HG02571 (cell line): ENCODE measurements at regions not wholly inside any gene's neighbourhood (a gene's known extent, or its start where the extent isn't known, plus 50 kb on each side); places are given as distances from the start of the nearest gene placed in this dataset.
"Not testable (repeated sequence)": the region's sequence is repeated elsewhere in the genome, so short reads cannot be mapped to it uniquely, and the experiment has no call there.

Source experiments
- ATAC-seq: cut with Tn5 transposase; IDR thresholded peaks from one replicate; pipeline ENCODE4 v1.9.1; 2021; ENCODE audit warnings: mild to moderate bottlenecking, moderate library complexity; ENCODE audit not compliant: unreplicated experiment

GRCh38 chr7:46606761-46607160, 685.7 kb upstream of the IGFBP3 start:
- ATAC-seq, result no peak

GRCh38 chr7:46604241-46604661, 683.2 kb upstream of the IGFBP3 start:
- ATAC-seq, result no peak

GRCh38 chr7:46603780-46604179, 682.7 kb upstream of the IGFBP3 start:
- ATAC-seq, result no peak

GRCh38 chr7:46603296-46603752, 682.3 kb upstream of the IGFBP3 start:
- ATAC-seq, result no peak

GRCh38 chr7:46600340-46600739, 679.3 kb upstream of the IGFBP3 start:
- ATAC-seq, result no peak

- not testable (repeated sequence) for ATAC-seq
Measured at GRCh38 chr7:46594831-46595230, 673.8 kb upstream of the IGFBP3 start.

- not testable (repeated sequence) for ATAC-seq
Measured at GRCh38 chr7:46590918-46591905, 670.1 kb upstream of the IGFBP3 start.

GRCh38 chr7:46589286-46589685, 668.2 kb upstream of the IGFBP3 start:
- ATAC-seq, result no peak

- no peak for ATAC-seq
Measured at GRCh38 chr7:46586406-46586805, 665.3 kb upstream of the IGFBP3 start.

GRCh38 chr7:46583656-46584055, 662.6 kb upstream of the IGFBP3 start:
- ATAC-seq, result no peak

GRCh38 chr7:46581268-46581667, 660.2 kb upstream of the IGFBP3 start:
- ATAC-seq, result no peak

- no peak for ATAC-seq
Measured at GRCh38 chr7:46580766-46581165, 659.7 kb upstream of the IGFBP3 start.

GRCh38 chr7:46577394-46577793, 656.3 kb upstream of the IGFBP3 start:
- no peak for ATAC-seq

GRCh38 chr7:46576950-46577349, 655.9 kb upstream of the IGFBP3 start:
- no peak for ATAC-seq

- no peak for ATAC-seq
Measured at GRCh38 chr7:46572691-46573090, 651.6 kb upstream of the IGFBP3 start.

- no peak for ATAC-seq
Measured at GRCh38 chr7:46571996-46572395, 650.9 kb upstream of the IGFBP3 start.

- no peak for ATAC-seq
Measured at GRCh38 chr7:46569133-46569465, 648.0 kb upstream of the IGFBP3 start.

GRCh38 chr7:46568420-46569132, 647.5 kb upstream of the IGFBP3 start:
- ATAC-seq, result no peak

GRCh38 chr7:46567858-46568257, 646.8 kb upstream of the IGFBP3 start:
- ATAC-seq, result no peak

GRCh38 chr7:46566097-46566774, 645.2 kb upstream of the IGFBP3 start:
- no peak for ATAC-seq
